Liver (tissue), 8 donors: ENCODE measurements at regions not wholly inside any gene's neighbourhood (a gene's known extent, or its start where the extent isn't known, plus 50 kb on each side); places are given as distances from the start of the nearest gene placed in this dataset.

ENCODE experiments used
- DNase-seq: peaks from one replicate; pipeline ENCODE4 v3.0.0-alpha.2; 2017; ENCODE audit warnings: low spot score
- H3K27ac ChIP-seq, 2 donors: one replicate each; pipeline ENCODE4 v1.7.0; 2013; ENCODE audit warnings: inconsistent platforms in 2 of 2, low read length in 2 of 2, control low read depth in 1 of 2, low read depth in 1 of 2, mild to moderate bottlenecking in 1 of 2
- H3K27me3 ChIP-seq, 4 donors: one replicate each; pipeline versions ENCODE4 v1.6.1 to v1.7.0; 2013; ENCODE audit warnings: low read length in 3 of 4, inconsistent platforms in 1 of 4, mild to moderate bottlenecking in 1 of 4, moderate library complexity in 1 of 4; ENCODE audit not compliant: control insufficient read depth in 4 of 4, insufficient read depth in 4 of 4
- H3K36me3 ChIP-seq, 4 donors: one replicate each; pipeline versions ENCODE4 v1.6.1 to v1.7.0; 2013; ENCODE audit warnings: low read length in 3 of 4, mild to moderate bottlenecking in 3 of 4, low read depth in 1 of 4, moderate library complexity in 1 of 4; ENCODE audit not compliant: control insufficient read depth in 4 of 4, insufficient read depth in 3 of 4
- H3K4me1 ChIP-seq, 4 donors: one replicate each; pipeline versions ENCODE4 v1.6.1 to v1.7.0; 2013; ENCODE audit warnings: low read length in 3 of 4, mild to moderate bottlenecking in 3 of 4, moderate library complexity in 1 of 4; ENCODE audit not compliant: control insufficient read depth in 4 of 4, insufficient read depth in 4 of 4
- H3K4me3 ChIP-seq, 3 donors: one replicate each; pipeline versions ENCODE4 v1.6.1 to v1.7.0; 2013; ENCODE audit warnings: low read length in 3 of 3, control low read depth in 1 of 3, low read depth in 1 of 3, mild to moderate bottlenecking in 1 of 3
- H3K9ac ChIP-seq, 2 donors: one replicate each; pipeline ENCODE4 v1.7.0; 2013; ENCODE audit warnings: low read length in 2 of 2, mild to moderate bottlenecking in 2 of 2, moderate library complexity in 2 of 2, control low read depth in 1 of 2, low read depth in 1 of 2
- H3K9me3 ChIP-seq, 4 donors: one replicate each; pipeline versions ENCODE4 v1.6.1 to v1.7.0; 2013; ENCODE audit warnings: low read length in 3 of 4; ENCODE audit not compliant: control insufficient read depth in 4 of 4
- EGR1 ChIP-seq, 2 donors: IDR thresholded peaks; 2 replicates each; pipeline ENCODE4 v1.6.1; 2016 to 2018; ENCODE audit warnings: antibody characterized with exemption in 2 of 2, low read depth in 2 of 2
- FOXA1 ChIP-seq: IDR thresholded peaks from 2 replicates; pipeline ENCODE4 v1.6.1; 2016; ENCODE audit warnings: antibody characterized with exemption
- FOXA2 ChIP-seq: IDR thresholded peaks from 2 replicates; pipeline ENCODE4 v1.6.1; 2016; ENCODE audit warnings: antibody characterized with exemption
- GABPA ChIP-seq, 2 donors: IDR thresholded peaks in 1 of 2; conservative IDR thresholded peaks in 1 of 2; 2 replicates each; pipeline ENCODE4 v1.6.1; 2016; ENCODE audit warnings: antibody characterized with exemption in 2 of 2, mild to moderate bottlenecking in 1 of 2, moderate library complexity in 1 of 2
- HNF4G ChIP-seq: IDR thresholded peaks from 2 replicates; pipeline ENCODE4 v1.6.1; 2016; ENCODE audit warnings: antibody characterized with exemption
- JUND ChIP-seq, 2 donors: IDR thresholded peaks; 2 replicates each; pipeline ENCODE4 v1.6.1; 2016; ENCODE audit warnings: antibody characterized with exemption in 2 of 2
- NR2F2 ChIP-seq: IDR thresholded peaks from 2 replicates; pipeline ENCODE4 v1.6.1; 2016; ENCODE audit warnings: antibody characterized with exemption
- RXRA ChIP-seq, 2 donors: IDR thresholded peaks; 2 replicates each; pipeline ENCODE4 v1.6.1; 2017 to 2018; ENCODE audit warnings: antibody characterized with exemption in 2 of 2, mild to moderate bottlenecking in 1 of 2
- SP1 ChIP-seq: IDR thresholded peaks from 2 replicates; pipeline ENCODE4 v1.6.1; 2018; ENCODE audit warnings: antibody characterized with exemption, mild to moderate bottlenecking
- TAF1 ChIP-seq: conservative IDR thresholded peaks from 2 replicates; pipeline ENCODE4 v1.6.1; 2016; ENCODE audit warnings: antibody characterized with exemption, mild to moderate bottlenecking
- YY1 ChIP-seq: IDR thresholded peaks from 2 replicates; pipeline ENCODE4 v1.6.1; 2016; ENCODE audit warnings: antibody characterized with exemption, mild to moderate bottlenecking
- WGBS: extraction: QIAGEN DNeasy Blood & Tissue Kit; methylation state at CpG from one replicate; pipeline ENCODE4 v1.1.7; 2013; 5-methylcytosine and 5-hydroxymethylcytosine counted together
- TF ChIP-seq, protein P1 (sequence below): fragments of 150-350 bp; IDR thresholded peaks from 2 replicates; pipeline ENCODE4 v1.5.1; 2017; ENCODE audit warnings: improper control_type of control experiment, low read depth, low read length; ENCODE audit not compliant: missing input control
- TF ChIP-seq, protein P2 (sequence below): IDR thresholded peaks from 2 replicates; pipeline ENCODE4 v1.6.1; 2016; ENCODE audit warnings: antibody characterized with exemption
- TF ChIP-seq, protein P3 (sequence below): IDR thresholded peaks from 2 replicates; pipeline ENCODE4 v1.6.1; 2016; ENCODE audit warnings: antibody characterized with exemption
- donor health status: healthy.
- donor health status: healthy.
- donor health status: healthy.
- donor health status: healthy.
- donor health status: healthy.

DNA sequence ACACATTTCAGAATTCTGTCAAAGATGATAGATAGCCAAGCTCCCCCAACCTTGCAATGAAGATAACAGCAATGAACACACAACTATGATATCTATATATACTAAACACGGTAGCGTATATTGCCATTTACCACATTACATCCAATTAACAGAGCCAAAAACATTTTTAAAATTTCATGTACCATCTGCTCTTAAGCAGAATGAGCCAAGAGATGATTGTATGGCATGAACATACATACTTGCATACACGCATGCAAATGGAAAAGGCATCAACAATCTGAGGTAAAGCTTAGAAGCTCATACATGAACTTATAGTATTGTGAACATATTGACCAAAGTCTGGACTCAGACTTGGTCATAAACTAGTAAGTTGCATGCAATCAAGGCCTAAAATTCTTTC is 712.9 kb upstream of the GOLIM4 start:
- Histone ChIP-seq H3K9ac (no peak overlapping the region), H3K27me3 (no peaks in the 10 kb centered on the region), H3K9me3 (no peaks in the 10 kb centered on the region), H3K27ac (no peak overlapping the region), H3K4me3 (no peak overlapping the region), H3K36me3 (no peaks in the 10 kb centered on the region), H3K4me1 (no peaks in the 10 kb centered on the region)
- DNase-seq = no peak
- 90% methylated on average over 3 of the region's 3 CpGs for WGBS
- TF ChIP-seq, protein P1, sequence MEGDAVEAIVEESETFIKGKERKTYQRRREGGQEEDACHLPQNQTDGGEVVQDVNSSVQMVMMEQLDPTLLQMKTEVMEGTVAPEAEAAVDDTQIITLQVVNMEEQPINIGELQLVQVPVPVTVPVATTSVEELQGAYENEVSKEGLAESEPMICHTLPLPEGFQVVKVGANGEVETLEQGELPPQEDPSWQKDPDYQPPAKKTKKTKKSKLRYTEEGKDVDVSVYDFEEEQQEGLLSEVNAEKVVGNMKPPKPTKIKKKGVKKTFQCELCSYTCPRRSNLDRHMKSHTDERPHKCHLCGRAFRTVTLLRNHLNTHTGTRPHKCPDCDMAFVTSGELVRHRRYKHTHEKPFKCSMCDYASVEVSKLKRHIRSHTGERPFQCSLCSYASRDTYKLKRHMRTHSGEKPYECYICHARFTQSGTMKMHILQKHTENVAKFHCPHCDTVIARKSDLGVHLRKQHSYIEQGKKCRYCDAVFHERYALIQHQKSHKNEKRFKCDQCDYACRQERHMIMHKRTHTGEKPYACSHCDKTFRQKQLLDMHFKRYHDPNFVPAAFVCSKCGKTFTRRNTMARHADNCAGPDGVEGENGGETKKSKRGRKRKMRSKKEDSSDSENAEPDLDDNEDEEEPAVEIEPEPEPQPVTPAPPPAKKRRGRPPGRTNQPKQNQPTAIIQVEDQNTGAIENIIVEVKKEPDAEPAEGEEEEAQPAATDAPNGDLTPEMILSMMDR = no peak
- TF ChIP-seq GABPA (IDR thresholded peaks at IDR 0.05 in 1 of 2, conservative IDR thresholded peaks at IDR 0.05 in 1 of 2) (no peak), FOXA1 (no peak), EGR1 (IDR thresholded peaks at IDR 0.05; ENCODE audit: low read depth in 2 of 2) (no peak), FOXA2 (no peak)
- TF ChIP-seq, protein P2, sequence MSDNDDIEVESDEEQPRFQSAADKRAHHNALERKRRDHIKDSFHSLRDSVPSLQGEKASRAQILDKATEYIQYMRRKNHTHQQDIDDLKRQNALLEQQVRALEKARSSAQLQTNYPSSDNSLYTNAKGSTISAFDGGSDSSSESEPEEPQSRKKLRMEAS = no peak
- TF ChIP-seq, protein P3, sequence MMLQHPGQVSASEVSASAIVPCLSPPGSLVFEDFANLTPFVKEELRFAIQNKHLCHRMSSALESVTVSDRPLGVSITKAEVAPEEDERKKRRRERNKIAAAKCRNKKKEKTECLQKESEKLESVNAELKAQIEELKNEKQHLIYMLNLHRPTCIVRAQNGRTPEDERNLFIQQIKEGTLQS = no peak

DNA sequence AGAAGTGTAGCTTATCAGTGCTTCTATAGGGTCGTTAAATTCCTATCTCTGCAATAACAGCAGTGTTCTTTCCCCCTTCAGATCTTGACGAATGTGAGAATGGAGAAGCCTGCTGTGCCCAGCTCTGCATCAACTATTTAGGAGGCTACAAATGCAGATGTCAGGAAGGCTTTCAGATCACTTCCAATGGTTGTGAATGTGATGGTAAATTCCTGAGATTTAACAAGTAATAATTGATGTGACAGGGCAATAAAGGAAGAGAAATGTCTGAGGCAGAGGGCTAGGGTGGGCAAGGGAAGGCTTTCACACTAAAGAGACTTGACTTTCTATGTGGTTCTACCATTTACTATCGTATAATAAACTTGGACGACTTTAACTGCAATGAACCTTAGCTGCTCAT is 711.7 kb upstream of the GOLIM4 start:
- TF ChIP-seq YY1 (no peak), TAF1 (no peak), RXRA (IDR thresholded peaks at IDR 0.05) (no peak), NR2F2 (no peak), FOXA2 (no peak), FOXA1 (no peak)
- TF ChIP-seq, protein P2 = no peak
- H3K36me3 ChIP-seq = no peaks in the 10 kb centered on the region
- 52% methylated on average over 4 of the region's 4 CpGs for WGBS
- no peak for DNase-seq
- no peak overlapping the region for H3K27ac ChIP-seq
- no peaks in the 10 kb centered on the region for H3K4me1 ChIP-seq
- H3K9me3 ChIP-seq = no peaks in the 10 kb centered on the region
- no peaks in the 10 kb centered on the region for H3K27me3 ChIP-seq
- H3K4me3 ChIP-seq = no peak overlapping the region
- no peak overlapping the region for H3K9ac ChIP-seq

DNA sequence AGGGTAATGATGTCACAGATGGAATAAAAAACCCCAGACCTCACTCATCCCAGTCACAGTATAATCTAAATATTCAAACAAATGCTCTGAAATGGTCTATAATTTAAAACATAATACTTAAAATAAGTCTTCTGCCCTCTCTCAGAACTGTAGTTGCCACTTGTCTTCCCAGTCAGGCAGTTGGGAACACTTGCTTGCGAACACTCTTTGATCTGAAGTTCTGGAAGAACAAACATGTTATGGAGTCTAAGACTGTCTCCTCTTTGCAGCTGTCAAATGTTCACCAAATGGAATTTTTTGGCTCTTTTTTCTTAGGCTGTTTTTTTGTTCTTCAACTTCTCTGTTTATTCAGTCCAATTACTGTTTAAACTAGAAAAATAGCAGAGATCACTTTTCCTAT is 711.1 kb upstream of the GOLIM4 start:
- WGBS = 84% methylated on average over 1 of the region's 1 CpG
- TF ChIP-seq NR2F2 = no peak
- no peak for TF ChIP-seq SP1
- TF ChIP-seq, protein P2 = no peak
- no peak for TF ChIP-seq HNF4G
- no peak for TF ChIP-seq JUND (IDR thresholded peaks at IDR 0.05)
- no peaks in the 10 kb centered on the region for H3K27me3 ChIP-seq
- DNase-seq = no peak
- H3K4me3 ChIP-seq = no peak overlapping the region
- no peak overlapping the region for H3K9ac ChIP-seq
- H3K9me3 ChIP-seq = no peaks in the 10 kb centered on the region
- H3K4me1 ChIP-seq = no peaks in the 10 kb centered on the region
- no peaks in the 10 kb centered on the region for H3K36me3 ChIP-seq
- H3K27ac ChIP-seq = no peak overlapping the region
